RWPE1 (cell line): ENCODE measurements at regions not wholly inside any gene's neighbourhood (a gene's known extent, or its start where the extent isn't known, plus 50 kb on each side); places are given as distances from the start of the nearest gene placed in this dataset.

Experiments used
- CTCF ChIA-PET: fragments of 350-600 bp; sonication (Branson Sonifier 250); formaldehyde crosslinking; extraction: SDS; loops from one replicate; lab custom pipeline; 2021; lab: Yijun Ruan, JAX
- POLR2A ChIA-PET: fragments of 400-600 bp; formaldehyde crosslinking; extraction: SDS; loops from one replicate; lab custom pipeline; 2020; ENCODE audit warnings: antibody characterized with exemption; ENCODE audit not compliant: low non-redundant PET; lab: Yijun Ruan, JAX
- DNase-seq: peaks from one replicate; pipeline ENCODE4 v3.0.0; 2012; ENCODE audit warnings: low spot score
- H3K27ac ChIP-seq: fragments of 450-650 bp; 2 replicates; pipeline ENCODE4 v1.5.1; 2017
- TF ChIP-seq, protein P1 (sequence below): fragments of 450-650 bp; conservative IDR thresholded peaks from 2 replicates; pipeline ENCODE4 v1.5.1; 2017; ENCODE audit warnings: low read depth, mild to moderate bottlenecking

DNA sequence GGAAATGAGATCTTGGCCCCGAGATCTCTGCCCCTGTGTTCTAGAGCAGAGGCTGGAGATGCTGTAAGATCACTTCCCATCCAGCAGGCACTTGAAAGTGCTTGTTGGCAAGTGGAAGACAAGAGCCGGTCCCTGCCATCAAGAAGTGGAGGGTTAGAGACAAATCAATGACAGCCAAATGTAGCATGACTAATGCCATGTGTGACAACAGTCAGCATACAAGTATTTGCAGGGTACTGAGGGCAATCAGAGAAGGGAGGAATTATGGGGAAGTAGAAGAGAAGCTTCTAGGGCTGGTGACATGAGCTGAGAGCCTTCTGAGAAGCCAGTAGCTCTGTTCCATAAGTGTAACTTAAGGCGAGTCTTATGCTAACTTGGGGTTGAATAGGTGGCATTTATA, 58.6 kb downstream of the TMEM17 start:
- TF ChIP-seq, protein P1, sequence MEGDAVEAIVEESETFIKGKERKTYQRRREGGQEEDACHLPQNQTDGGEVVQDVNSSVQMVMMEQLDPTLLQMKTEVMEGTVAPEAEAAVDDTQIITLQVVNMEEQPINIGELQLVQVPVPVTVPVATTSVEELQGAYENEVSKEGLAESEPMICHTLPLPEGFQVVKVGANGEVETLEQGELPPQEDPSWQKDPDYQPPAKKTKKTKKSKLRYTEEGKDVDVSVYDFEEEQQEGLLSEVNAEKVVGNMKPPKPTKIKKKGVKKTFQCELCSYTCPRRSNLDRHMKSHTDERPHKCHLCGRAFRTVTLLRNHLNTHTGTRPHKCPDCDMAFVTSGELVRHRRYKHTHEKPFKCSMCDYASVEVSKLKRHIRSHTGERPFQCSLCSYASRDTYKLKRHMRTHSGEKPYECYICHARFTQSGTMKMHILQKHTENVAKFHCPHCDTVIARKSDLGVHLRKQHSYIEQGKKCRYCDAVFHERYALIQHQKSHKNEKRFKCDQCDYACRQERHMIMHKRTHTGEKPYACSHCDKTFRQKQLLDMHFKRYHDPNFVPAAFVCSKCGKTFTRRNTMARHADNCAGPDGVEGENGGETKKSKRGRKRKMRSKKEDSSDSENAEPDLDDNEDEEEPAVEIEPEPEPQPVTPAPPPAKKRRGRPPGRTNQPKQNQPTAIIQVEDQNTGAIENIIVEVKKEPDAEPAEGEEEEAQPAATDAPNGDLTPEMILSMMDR = no peak
- ChIA-PET CTCF (interaction anchor here (2.0 kb wide), 1 partner anchor 9 kb away, joined by 6 read pairs; no protein-coding TSS in a partner anchor), POLR2A (no interaction called here)
- no peak overlapping the region for H3K27ac ChIP-seq
- DNase-seq = no peak

DNA sequence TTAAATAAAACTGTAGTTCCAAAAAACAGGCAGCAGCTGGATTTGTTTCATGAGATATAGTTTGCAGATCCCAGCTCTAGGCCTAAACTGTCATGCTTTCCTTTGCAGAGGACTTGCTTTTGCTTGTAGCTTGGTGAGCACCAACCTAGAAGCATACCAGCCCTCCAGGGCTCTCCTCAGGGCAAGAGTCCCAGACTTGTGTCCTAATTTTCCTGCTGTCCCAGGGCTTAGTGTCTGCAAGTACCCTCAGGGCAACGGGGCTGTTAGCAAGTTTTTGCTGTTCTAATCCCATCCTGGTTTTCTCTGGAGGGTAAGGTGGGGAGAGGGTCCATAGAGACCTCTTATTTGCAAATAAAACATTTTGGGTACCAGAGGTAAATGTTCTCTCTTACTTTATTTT, 59.5 kb downstream of the TMEM17 start:
- TF ChIP-seq, protein P1 = no peak
- POLR2A ChIA-PET = no interaction called here
- H3K27ac ChIP-seq = no peak overlapping the region
- CTCF ChIA-PET = interaction anchor here (0.5 to 2.0 kb wide), 2 partner anchors 10 to 335 kb away, joined by 4 to 6 read pairs; no protein-coding TSS in a partner anchor
- DNase-seq = no peak

DNA sequence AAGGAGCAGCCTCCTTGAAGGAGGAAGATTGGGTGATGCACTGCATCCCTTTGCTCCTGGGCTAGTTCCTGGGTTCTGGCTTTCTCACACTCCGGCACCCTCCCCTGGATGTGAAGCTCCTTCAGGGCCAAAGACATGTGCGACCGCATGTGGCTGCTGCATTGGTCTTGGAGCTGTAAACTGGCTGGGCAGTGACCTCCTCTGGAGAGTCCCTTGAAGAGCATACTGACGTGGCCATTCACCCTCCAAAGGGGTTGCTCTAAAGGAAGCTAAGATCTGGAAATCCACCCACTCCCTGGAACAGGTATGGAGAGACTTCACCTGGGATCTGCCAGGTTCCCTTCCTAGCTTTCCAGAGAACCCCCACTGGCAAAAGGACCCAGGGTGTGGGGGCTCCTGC, 62.1 kb downstream of the TMEM17 start:
- no peak overlapping the region for H3K27ac ChIP-seq
- DNase-seq = no peak
- CTCF ChIA-PET = interaction anchor here (0.6 to 1.5 kb wide), 3 partner anchors 13 to 528 kb away, joined by 5 to 12 read pairs (median 7); no protein-coding TSS in a partner anchor
- TF ChIP-seq, protein P1 = no peak
- POLR2A ChIA-PET = no interaction called here

DNA sequence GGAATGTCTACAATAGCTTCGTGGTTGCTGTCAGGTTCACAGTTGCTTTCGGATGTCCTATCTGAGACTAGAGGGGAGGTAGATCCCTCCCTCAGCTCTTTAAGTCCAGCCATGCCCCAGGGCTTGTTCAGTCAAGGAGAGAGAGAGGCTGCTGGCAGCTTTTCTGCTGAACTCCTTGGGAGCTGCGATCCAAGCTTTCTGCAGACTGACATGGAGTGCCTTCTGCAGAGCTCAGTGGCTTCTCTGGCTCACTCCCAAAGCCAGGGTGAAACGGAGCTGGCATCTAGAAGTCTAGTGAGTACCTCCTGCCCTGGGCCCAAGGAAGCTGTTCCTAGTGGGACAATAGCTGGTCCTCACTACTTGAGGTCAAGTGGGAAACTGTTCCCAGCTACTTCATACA, 62.5 kb downstream of the TMEM17 start:
- TF ChIP-seq, protein P1 = no peak
- CTCF ChIA-PET = interaction anchor here (0.6 to 1.5 kb wide), 2 partner anchors 13 to 528 kb away, joined by 7 to 12 read pairs; no protein-coding TSS in a partner anchor
- POLR2A ChIA-PET = no interaction called here
- DNase-seq = no peak
- no peak overlapping the region for H3K27ac ChIP-seq

DNA sequence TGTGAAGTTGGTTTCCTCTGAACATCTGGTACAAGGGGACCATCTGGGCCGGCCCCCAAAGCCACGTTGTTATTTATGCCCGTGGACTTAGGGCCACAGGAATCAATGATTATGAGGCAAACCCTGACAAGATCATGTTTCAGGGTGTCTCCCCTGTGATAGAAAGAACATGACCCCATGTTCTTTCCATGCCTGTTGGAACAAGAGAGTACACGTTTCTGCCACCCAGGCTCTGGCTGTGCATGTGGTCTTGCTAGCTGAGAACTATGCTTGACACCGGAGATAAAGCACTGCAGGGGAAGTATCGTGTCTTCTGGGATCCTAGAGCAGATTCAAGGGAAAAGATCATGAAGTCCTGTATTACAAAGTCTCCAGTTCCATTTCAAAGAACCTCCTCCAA, 64.2 kb downstream of the TMEM17 start:
- ChIA-PET CTCF (no interaction called here), POLR2A (no interaction called here)
- TF ChIP-seq, protein P1 = no peak
- no peak overlapping the region for H3K27ac ChIP-seq
- no peak for DNase-seq

DNA sequence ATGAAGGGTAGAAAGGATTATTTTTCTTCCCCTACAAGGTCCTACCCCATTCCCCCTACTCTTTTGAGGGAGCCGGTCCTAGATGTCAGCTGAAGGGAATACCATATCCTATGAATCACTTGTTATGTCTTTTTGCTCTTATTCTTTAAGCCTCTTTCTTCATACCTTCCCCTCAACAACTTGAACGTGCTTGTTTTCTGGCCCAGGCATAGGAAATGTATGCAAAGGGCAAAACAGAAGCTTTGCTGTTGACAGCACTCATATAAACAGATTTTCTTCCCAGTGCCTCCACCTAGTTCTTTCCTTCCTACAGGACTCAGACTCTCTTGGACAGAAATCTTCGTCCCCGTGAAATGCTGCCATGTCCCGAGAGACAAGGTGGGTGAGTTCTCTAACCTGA, 64.6 kb downstream of the TMEM17 start:
- POLR2A ChIA-PET = no interaction called here
- no peak overlapping the region for H3K27ac ChIP-seq
- CTCF ChIA-PET = no interaction called here
- TF ChIP-seq, protein P1 = no peak
- DNase-seq = no peak
